ENCODE measurements at regions not wholly inside any gene's neighbourhood (a gene's known extent, or its start where the extent isn't known, plus 50 kb on each side); places are given as distances from the start of the nearest gene placed in this dataset.

DNA sequence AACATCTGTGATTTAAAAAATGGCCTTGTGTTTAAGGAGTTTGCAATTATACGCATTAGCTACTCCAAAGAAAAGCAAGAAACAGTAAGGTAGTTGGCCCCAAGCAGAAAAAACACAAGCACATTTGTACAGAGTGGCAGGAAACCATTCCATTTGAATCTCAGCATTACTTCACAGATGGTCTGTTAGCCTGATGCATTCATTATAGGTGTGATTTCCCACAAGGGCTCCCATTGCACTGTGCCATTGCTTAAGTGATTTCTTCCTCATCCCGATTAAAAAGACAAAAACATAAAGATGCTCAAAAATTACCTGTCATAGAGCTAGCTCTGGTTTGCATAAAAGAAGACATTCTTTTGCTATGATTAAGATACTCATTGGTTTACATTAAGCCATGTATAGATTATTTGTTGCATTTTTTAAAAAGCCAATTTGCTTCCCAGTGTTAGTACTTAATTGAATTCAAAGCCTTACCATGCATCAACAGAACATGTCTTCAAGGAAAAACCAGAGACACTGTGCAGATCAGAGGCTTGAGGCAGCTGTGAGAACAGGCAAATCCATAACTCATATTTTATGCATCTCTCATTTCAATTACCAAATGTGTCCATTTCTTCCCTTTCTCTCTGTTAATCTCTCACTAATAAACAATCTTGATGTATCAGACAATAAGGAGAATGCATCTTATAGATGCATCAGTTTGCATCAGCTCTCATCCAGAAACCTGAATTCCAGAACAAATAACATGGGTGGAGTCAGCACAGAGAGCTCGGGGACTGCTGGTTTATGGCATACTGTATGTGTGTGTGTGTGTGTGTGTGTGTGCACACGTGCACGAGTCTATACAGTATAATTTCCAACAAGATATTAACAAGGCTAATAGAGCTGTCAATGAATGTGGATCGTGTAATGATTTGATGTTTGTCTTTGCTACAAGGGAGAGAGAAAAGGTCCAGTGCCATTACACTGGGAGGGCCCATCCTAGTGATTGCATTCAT lies 558.6 kb upstream of the HS6ST1 start:
- no peak overlapping the region for H3K27ac Mint-ChIP-seq
- DNase-seq (ENCODE audit: low spot score, unreplicated experiment), result no peak
- H3K4me1 Mint-ChIP-seq (ENCODE audit: low read depth), result peaks cover 18% of the 10 kb centered on the region
- peaks cover 17% of the 10 kb centered on the region for H3K27me3 Mint-ChIP-seq
- TF ChIP-seq, protein P1, sequence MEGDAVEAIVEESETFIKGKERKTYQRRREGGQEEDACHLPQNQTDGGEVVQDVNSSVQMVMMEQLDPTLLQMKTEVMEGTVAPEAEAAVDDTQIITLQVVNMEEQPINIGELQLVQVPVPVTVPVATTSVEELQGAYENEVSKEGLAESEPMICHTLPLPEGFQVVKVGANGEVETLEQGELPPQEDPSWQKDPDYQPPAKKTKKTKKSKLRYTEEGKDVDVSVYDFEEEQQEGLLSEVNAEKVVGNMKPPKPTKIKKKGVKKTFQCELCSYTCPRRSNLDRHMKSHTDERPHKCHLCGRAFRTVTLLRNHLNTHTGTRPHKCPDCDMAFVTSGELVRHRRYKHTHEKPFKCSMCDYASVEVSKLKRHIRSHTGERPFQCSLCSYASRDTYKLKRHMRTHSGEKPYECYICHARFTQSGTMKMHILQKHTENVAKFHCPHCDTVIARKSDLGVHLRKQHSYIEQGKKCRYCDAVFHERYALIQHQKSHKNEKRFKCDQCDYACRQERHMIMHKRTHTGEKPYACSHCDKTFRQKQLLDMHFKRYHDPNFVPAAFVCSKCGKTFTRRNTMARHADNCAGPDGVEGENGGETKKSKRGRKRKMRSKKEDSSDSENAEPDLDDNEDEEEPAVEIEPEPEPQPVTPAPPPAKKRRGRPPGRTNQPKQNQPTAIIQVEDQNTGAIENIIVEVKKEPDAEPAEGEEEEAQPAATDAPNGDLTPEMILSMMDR (IDR thresholded peaks at IDR 0.05; ENCODE audit: unreplicated experiment), result no peak
- no peaks in the 10 kb centered on the region for H3K36me3 Mint-ChIP-seq (ENCODE audit: insufficient read depth)
- H3K9me3 Mint-ChIP-seq (ENCODE audit: low read depth), result no peaks in the 10 kb centered on the region
- H3K4me3 Mint-ChIP-seq (ENCODE audit: low read depth), result no peak overlapping the region

DNA sequence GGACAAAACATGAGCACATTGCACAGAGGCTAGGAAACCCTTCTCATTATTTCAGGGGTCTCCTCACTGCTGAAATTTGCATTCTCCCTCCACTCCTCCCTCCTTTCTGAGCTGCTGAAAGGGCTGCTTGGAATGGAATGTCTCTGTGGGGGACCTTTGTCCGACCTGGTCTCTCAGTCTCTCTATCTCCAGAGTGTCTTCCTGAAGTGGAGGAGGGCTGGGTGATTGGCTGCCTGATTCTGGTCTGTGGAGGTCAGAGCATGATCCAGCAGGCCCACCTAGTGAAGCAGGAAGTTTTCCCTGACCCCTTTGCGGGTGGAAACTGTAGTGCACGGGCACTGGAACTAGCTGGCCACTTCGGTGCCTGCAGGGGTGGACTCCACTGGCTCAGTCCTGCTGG lies 560.5 kb upstream of the HS6ST1 start:
- Mint-ChIP-seq H3K27ac (peak overlapping the region; percentile 73), H3K27me3 (peaks cover 14% of the 10 kb centered on the region), H3K4me3 (ENCODE audit: low read depth) (no peak overlapping the region), H3K4me1 (ENCODE audit: low read depth) (peaks cover 14% of the 10 kb centered on the region), H3K9me3 (ENCODE audit: low read depth) (no peaks in the 10 kb centered on the region), H3K36me3 (ENCODE audit: insufficient read depth) (no peaks in the 10 kb centered on the region)
- TF ChIP-seq, protein P1 (IDR thresholded peaks at IDR 0.05; ENCODE audit: unreplicated experiment), result no peak
- no peak for DNase-seq (ENCODE audit: low spot score, unreplicated experiment)

DNA sequence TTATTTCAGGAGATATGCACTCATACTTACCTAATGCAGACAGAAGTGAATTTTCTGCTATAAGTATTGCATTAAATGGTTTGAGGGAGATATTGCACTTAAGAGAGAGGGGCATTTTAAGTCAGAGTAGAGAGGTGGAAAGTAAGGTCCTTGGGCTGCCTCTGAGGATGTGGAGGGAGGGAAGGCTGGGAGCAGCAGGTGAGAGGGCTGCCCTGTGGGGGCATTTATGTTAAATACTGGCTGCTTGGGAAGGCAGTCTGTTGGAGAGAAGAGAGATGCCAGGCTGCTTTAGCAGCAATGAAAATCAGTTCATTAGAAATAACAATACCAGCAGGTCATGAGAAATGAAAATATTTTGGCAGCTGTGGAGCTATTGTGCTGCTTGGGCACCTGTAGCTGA lies 576.2 kb upstream of the HS6ST1 start:
- no peak overlapping the region for H3K4me3 Mint-ChIP-seq (ENCODE audit: low read depth)
- no peak overlapping the region for H3K27ac Mint-ChIP-seq
- no peaks in the 10 kb centered on the region for H3K4me1 Mint-ChIP-seq (ENCODE audit: low read depth)
- no peaks in the 10 kb centered on the region for H3K36me3 Mint-ChIP-seq (ENCODE audit: insufficient read depth)
- H3K27me3 Mint-ChIP-seq, result no peaks in the 10 kb centered on the region
- TF ChIP-seq, protein P1 (IDR thresholded peaks at IDR 0.05; ENCODE audit: unreplicated experiment), result no peak
- peaks cover 2% of the 10 kb centered on the region for H3K9me3 Mint-ChIP-seq (ENCODE audit: low read depth)
- DNase-seq (ENCODE audit: low spot score, unreplicated experiment), result no peak

DNA sequence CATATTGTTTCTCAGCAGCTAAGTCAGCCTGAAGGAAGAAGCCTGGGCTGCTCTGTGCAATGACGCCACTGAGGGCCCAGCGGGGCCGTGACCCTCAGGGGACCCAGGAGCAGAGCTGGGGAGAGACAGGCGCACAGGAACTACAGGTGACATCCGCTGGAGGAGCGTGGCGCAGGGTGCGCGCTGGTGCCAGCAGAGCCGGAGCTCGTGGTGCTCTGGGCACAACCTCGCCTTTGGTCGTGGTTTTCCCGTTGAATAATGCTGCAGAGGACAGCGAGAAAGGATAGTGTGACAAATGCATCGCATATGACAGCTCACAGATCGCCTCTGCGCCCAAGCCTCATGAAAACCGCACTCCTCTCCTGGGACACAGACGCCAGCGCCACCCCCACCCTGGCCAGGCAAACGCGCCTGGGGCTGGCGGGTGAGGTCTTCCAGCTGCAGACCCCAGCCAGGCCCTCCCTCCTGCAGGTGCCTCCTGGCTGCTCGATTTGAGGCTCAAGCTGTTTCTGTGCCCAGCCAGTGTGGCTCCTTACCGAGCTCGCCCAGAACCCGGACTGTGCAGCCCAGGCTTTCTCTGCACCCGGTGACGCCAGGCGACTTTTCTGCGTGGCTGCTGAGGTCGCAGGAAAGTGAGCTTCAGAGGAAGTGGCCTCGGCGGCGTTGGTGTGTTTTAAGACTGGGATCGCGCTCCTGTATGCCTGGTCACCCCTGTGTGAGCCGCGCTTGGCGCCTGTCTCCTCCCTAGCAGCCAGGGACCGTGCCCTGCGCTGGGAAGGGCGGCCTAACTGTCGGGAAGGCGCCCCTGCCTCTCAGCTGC lies 583.1 kb upstream of the HS6ST1 start:
- Mint-ChIP-seq H3K4me3 (ENCODE audit: low read depth) (no peak overlapping the region), H3K27ac (no peak overlapping the region), H3K9me3 (ENCODE audit: low read depth) (peaks cover 10% of the 10 kb centered on the region), H3K4me1 (ENCODE audit: low read depth) (no peaks in the 10 kb centered on the region), H3K36me3 (ENCODE audit: insufficient read depth) (no peaks in the 10 kb centered on the region), H3K27me3 (no peaks in the 10 kb centered on the region)
- TF ChIP-seq, protein P1 (IDR thresholded peaks at IDR 0.05; ENCODE audit: unreplicated experiment), result no peak
- no peak for DNase-seq (ENCODE audit: low spot score, unreplicated experiment)

DNA sequence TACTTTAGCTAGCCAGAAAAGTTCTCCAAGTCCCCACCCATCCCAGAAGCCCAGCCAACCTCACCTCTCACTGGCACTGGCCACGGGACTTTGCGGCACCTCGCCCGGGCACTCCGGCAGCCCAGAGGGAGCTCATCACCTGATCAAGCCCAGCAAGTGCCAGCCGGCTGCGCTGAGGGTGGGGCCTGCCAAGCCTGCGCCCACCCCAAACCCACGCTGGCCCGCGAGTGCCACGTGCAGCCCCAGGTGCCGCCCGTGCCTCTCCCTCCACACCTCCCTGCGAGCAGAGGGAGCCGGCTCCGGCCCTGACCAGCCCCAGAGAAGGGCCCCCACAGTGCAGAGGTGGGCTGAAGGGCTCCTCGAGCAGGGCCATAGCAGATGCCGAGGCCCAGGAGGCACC lies 585.0 kb upstream of the HS6ST1 start:
- H3K27ac Mint-ChIP-seq, result no peak overlapping the region
- no peak overlapping the region for H3K4me3 Mint-ChIP-seq (ENCODE audit: low read depth)
- H3K4me1 Mint-ChIP-seq (ENCODE audit: low read depth), result no peaks in the 10 kb centered on the region
- H3K27me3 Mint-ChIP-seq, result no peaks in the 10 kb centered on the region
- DNase-seq (ENCODE audit: low spot score, unreplicated experiment), result no peak
- TF ChIP-seq, protein P1 (IDR thresholded peaks at IDR 0.05; ENCODE audit: unreplicated experiment), result no peak
- peaks cover 11% of the 10 kb centered on the region for H3K9me3 Mint-ChIP-seq (ENCODE audit: low read depth)
- no peaks in the 10 kb centered on the region for H3K36me3 Mint-ChIP-seq (ENCODE audit: insufficient read depth)
